ENCODE measurements at regions not wholly inside any gene's neighbourhood (a gene's known extent, or its start where the extent isn't known, plus 50 kb on each side); places are given as distances from the start of the nearest gene placed in this dataset.
"Not testable (repeated sequence)": the region's sequence is repeated elsewhere in the genome, so short reads cannot be mapped to it uniquely, and the experiment has no call there.

DNA sequence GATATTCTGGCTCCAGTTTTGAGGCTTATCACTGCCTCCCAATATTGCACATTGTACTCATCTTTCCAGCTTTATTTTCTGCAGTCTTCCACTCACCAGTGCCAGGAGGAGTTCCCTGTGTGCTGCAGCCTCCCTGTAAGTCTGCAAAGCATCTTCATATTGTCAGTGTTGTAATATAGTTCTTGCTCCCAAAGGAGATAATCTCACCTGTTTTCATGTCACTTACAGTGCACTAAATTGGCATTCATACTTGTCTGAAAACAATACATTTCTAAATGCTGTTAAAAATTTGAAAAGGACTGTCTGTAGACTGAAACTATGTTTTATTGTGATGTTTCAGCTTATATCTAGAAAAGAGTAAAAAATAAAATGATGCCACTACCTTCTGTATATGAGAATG is 146.8 kb upstream of the TMTC1 start:
- DNase-seq: no peak

DNA sequence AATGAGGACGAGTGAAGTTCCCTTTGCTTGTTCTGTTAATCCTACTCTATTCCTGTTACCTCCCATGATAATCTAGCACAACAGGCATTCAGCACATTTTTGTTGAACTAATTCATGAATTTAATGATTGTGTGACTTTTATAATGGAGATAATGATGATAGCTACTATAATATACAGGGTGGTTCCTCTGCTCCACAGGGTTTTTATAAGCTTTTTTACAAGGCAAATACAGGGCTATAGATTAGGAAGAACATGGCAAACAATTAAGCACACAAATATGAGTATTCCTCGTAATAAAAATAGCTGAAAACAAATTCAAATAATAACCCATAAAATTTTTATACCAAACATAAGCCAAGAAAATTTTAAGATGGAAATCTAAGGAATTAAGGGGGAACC is 145.6 kb upstream of the TMTC1 start:
- DNase-seq: no peak

DNA sequence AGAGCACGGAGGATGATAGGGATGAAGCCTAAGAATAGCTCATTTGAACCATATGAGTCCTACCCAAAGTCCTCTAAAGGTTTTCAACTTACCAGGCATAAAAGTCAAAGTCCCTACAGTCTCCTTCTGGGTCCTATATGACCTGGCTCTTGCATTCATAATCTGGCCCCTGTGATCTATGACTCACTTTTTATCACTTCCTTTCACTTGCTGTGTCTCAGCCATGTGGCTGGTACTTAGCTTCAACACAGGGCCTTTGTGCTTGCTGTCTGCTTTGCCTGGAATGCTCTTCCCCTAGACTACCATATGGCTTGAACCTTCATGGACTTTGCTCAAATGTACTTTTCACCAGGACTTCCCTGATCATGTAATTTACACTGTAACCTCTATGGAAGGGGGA is 137.6 kb upstream of the TMTC1 start:
- DNase-seq: no peak

DNA sequence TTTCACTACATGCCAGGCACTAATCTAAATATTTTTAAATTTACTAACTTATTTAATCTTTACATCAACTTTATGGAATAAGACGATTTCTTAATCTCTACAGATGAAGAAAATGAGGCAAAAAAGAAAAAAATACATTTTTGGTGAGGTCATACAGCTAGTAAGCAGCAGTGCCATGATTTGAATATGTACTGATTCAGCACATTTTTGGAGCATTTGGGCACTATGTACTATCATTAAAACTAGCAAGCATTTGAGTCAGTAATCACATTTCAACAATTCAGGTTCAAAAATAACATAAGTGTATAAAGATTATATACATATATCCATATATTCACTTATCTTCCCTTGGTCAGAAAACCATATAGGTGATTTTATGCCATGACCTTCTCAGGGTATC is 124.4 kb upstream of the TMTC1 start:
- no peak for DNase-seq

DNA sequence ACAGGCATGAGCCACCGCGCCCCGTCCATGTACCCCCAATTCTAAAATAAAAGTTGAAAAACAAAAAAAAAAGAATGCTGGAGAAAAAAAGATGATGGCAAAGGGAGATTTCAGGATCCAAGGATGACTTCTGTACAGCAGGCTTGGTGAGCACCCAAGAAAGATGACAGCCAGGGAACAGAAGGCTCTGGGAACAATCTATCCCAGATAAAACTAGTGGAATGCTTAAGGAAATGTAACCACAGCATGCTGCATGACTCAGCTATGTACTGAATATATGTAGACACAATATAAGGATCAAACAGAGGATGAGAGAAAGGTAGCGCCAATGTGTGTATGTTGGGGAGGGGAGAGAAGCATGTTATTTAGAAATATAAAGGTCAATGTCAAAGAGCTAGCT is 123.7 kb upstream of the TMTC1 start:
- DNase-seq: no peak

DNA sequence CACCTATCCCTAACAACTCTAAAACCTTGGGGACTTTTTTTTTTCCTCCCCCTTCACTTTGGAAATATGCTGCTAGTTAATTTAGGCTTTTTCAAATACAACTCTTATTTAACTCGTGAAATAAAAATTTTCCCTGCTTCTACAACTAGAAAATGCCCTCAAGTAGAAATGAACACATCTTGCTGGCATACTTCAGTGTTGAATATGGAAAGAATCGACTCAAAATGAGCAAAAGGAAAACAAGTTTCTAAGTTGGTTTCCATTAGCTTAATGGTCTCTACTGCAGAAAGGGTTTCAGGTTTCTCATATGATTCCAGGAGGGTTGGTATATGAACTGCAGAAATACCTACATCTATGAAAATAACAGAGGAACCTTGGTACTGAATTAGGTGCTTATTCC is 118.3 kb upstream of the TMTC1 start:
- no peak for DNase-seq

DNA sequence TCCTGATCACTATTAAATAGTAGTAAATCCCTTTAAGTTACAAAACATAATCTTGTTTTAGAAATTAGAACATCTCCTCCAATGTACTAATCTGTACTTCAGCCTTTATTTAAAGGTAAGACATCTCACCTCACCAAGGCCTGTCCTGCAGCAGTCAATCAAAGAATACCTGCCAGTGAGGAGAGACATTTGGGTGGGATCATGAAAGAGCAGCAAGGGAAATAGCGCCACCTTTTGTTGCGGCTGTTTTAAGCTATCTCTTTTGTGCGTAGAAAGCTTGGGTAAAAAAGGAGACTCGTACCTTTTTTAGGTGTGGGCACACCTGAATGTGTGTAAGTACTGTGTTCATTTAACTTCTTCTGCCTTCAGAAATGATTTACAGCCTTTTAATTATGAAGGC is 117.8 kb upstream of the TMTC1 start:
- no peak for DNase-seq

DNA sequence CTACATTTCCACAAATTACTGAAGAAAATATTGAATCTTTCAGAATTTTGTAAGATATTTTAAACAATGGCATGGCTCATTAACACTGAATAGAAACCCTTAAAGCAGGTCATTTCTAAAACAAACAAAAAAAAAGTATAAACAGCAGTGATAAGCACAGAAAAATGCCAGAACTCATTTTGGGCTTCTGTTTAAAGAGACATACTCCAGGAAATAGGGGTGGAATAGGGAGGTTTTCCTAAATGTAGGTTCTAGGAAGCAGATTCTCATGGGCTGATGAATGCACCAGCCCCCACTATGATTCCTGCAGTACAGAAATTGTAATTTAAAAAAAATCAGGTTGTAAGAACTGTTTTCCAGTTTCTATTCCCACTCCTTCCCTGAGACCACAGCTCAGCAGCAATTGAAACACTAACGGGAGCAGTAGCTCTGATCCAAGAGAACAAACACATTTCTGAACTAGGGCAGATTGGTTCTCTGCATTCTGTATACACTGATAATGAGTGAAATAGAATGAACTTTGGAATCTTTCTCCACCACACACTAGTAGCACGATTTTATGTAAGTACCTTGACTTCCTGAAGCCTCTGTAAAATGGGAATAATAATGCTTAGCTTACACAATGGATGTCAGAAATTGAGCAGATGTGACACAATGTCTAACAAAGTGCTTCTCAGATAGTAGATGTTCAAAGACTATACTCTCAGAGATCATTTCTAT is 115.6 kb upstream of the TMTC1 start:
- no peak for DNase-seq

DNA sequence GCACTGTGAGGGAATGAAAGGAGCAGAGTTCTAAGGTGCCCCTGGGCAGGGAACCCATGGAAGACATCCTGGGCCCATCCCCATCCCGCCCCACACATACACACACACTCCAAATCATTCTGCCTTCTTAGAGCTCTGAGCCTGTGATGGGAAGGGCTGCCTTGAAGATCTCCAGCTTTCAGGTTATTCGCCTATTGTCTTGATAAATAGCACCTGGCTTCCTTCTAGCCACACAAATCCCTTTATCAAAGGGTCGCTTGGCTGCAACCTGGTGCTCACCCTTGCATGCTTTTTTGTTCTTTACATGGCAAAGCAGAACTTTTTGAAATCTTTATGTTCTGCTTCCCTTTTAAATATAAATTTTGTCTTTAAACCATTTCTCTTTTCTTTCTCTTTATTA is 112.2 kb upstream of the TMTC1 start:
- DNase-seq: no peak

DNA sequence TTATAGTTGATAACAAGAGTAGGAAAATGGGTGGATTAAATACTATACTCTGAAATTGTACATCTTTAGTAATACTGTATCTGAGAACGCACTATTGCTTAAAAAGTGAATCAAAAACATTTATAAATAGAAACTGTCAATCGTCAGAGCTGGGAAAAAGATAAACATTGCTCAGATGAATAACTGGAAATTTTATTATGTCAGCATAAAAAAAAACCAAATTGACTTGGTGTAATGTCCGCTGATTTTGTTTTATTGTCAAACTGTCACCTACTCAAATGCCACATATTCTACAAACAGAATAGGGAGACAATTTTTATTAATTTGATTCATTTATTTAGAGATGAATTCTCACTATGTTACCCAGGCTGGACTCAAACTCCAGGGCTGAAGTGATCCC is 109.3 kb upstream of the TMTC1 start:
- DNase-seq: no peak

DNA sequence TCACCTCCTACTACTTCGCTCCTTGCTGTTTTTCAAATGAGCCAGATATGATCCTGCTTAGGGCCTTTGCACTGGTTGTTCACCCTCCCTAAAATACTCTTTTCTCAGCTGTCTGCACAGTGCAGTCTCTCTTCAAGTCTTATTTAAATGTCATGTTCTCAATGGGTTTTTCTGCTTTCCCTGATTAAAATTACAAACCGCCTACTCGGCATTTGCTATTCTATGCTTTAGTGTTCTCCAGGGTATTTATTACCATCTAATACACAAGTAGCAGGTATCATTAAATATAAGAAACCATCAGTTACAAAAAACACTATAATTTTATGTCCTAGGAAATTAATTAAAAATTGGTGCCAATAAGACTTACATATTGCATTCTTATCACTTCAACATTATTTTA is 108.0 kb upstream of the TMTC1 start:
- DNase-seq: no peak

DNA sequence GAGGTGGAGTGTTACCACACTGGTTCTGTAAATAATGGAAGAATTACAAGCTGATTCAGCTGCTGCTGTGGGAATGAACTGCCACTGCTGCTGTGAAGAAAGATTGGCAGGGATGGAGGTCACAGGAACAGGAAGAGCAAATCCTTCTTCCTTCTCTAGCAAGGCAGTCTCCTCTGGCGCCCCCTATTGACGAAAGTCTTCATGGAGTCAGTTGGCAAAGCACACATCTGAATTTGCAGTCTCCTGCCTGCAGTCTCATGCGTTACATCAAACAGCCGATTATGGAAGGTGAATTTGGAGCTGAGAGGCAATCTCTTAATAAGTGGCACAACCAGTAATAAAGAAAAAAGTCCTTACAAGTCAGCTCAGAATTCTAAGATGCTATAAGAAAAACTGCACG is 106.0 kb upstream of the TMTC1 start:
- DNase-seq: no peak

DNA sequence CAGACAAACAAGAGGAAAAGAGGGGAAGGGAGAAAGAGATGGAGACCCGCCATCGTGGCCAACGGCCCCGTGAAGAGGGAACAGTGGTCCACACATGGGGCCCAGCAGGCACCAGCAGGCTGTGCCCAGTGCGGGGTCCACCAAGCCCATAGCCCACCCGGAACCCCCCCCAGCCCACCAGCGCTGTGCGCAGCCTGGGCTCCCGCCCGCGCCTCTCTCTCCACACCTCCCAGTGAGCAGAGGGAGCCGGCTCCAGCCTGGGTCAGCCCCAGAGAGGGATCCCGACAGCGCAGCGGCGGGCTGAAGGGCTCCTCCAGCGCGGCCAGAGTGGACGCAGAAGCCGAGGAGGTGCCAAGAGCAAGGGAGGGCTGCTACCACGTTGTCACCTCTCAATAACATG is 105.0 kb upstream of the TMTC1 start:
- DNase-seq: no peak

DNA sequence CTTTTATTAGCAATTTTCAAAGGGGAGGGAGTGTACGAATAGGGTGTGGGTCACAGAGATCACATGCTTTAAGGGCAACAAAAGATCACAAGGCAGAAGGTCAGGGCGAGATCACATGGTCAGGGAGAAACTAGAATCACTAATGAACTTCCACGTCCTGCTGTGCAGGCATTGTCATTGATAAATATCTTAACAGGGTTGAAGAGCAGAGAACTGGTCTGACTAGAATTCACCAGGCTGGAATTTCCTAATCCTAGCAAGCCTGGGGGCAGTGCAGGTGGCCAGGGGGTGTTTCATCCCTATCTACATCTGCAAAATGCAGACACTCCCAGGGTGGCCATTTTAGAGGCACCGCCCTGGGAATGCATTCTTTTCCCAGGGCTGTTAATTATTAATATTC is 101.2 kb upstream of the TMTC1 start:
- DNase-seq: not testable (repeated sequence)

DNA sequence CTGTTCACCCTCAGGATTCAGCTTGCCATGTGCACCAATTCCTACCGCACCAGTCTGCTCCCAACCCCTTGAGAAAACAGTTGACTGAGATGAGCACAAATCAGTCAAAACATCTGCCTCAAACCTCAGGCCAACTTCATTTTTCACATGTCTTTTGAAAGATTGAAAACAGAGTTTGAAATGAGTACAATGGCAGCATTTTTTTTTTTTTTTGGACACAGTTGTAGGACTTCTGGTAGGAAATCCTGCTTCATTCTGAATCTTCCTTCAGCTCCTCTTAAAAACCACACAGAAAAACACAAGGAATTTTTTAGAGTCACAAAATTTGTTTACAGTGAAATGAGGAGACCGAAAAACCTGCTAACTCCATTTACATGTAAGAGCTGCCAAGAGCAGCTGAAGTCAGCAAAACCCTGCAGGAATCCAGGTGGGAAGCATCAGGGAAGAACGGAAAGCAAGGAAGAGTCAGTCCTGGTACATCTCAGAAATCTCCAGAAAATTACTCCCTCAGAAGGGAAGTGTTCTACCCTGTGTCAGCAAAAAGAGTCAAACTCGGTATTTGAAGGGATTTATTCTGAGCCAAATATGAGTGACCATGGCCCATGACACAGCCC is 100.3 kb upstream of the TMTC1 start:
- DNase-seq: no peak

DNA sequence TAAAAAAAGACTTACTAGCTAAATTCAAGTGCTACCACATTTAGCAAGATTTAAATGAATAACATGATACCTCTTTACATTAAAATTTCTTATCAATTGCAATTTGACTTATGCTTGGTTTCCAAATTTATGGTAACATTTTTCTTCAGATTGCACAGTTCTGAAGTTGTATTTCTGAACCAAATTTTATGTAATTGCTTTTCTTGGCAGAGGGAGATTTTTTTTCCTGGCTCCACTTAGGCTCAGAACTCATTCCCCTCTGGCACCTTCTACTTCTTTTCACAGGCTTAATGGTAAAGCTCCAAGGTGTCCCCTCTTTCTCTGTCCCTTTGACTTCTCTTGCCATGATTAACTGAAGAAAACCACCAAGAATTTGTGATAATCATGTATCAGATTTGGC is 99.8 kb upstream of the TMTC1 start:
- no peak for DNase-seq

DNA sequence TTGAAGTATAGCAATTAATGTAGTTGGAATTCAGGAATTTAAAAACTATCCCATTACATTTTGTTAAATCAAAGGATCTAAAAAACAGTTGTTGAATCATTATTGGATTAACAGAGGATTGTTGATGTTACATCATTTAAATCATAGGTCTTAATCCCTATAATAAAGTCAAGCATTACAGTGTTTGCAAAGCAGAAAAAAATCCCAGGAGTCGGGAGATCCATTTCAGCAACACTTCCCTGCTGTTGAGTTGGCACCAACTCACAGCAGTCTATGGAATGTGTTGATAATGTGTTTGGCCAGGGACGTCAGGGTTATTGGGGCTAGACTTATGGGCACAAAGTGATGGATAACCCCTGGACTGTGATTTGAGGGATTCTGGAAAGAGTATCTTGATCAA is 99.1 kb upstream of the TMTC1 start:
- no peak for DNase-seq

DNA sequence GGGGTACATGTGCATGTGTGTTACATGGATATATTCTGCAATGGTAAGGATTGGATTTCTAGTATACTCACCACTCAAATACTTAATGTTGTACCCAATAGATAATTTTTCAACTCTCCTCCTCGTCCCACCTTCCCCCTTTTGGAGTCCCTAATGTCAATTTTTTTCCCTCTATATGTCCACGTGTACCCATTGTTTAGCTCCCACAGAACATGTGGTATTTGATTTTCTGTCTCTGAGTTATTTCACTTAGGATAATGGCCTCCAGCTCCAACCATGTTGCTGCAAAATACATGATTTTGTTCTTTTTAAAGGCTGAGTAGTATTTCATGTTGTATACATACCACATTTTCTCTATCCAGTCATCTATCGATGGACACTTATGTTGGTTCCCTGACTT is 97.2 kb upstream of the TMTC1 start:
- DNase-seq: no peak

DNA sequence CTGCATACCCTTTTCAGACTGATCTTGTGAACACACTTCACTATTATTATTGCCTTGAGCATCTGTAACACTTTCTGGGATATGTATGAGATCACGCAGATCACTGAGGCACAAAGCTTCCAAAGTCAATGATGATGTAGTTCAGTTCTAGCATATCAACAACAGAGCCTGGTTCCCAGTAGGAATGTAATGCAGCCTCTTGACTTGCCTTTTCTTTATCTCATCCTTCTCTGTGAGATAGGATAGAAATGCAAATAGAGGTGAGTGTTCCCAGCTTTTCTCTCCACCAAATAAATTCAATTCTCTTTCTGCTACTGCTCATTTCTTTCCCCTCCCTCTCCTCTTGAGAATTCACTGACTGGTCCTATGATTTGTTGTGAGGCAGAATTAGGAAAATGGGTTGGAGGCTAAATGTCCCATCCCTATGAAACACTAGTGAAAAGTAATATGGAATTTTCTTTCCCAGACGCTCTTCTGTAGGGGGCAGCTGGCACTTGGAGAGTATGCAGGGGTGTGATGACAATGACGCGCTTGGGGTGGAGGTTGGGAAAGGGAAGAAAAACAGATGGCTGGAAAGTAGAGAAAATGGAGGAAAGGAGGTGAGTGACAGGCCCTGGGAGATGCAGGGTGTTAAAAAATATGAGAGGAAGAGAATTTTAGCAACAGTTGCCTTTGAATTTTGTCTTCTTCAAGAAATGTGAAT is 96.0 kb upstream of the TMTC1 start:
- DNase-seq: no peak

DNA sequence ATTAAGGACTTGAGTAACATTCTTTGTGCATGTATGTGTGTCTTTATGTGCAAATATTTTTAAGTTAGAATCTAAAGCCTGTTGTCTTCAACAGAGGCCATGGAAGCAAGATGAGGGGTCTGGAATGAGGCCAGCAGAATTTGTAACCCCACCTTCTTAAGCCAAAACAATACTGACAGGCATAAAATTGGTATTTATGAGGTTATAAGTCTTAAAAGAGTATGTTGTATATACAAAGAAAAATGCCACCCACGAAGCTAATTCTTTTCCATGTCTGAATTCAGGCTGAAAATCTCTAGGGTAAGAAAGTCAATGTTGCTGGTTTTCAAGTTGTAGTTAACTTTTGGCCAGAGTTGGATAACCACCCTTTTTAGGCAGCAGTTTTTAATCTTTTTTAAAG is 86.2 kb upstream of the TMTC1 start:
- no peak for DNase-seq

DNA sequence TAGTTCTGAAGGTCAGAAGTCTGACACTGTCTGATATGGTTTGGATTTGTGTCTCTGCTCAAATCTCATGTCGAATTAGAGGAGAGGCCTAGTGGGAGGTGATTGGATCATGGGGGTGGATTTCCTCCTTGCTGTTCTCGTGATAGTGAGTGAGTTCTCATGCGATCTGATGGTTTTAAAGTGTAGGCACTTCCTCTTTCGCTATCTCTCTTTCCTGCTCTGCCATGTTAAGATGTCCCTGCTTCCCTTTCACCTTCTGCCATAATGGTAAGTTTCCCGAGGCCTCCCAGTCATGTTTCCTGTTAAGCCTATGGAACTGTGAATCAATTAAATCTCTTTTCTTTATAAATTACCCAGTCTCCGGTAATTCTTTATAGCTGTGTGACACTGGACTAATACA is 84.1 kb upstream of the TMTC1 start:
- DNase-seq: no peak

DNA sequence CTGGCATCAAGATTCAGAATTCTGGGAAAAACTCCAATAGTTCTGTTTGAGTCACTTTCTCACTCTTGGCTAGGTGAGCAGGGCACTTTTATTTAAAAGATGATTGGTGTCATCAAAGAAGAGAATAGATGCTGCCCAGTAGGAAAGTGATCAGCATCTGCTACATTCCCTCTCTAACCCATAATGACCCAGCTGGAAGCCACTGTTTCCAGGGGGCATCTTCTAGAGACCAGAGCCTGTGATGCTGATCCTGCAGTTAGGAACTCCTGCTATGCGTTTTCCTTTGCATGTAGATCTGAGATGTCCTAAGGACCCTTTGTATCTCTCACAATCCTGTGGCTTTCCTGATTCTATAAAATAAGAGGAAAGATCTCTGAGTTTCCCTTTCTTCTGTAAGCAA is 79.9 kb upstream of the TMTC1 start:
- DNase-seq: no peak

DNA sequence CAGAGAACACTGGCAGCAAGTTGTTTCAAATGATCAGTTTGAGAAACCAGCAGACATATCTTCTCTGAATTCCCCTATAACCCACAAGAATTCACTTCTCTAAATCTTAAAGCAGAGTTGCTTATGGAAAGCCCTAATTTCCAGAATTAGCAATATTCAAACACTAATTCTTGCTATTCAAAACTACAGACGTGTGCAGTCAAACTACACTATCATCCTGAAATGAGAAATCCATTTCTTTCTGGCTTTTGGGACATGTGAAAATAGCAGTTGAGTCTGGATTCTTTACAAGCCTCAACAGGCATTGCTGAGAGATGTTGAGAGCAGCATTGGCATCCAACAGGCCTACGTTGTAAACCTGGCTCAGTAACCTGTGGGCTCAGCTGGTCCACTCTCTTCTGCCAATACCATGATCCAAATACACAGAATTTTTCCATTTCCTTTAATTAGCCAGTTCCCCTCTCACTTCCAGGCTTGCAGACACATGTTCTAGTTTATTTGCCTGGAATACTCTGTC is 74.6 kb upstream of the TMTC1 start:
- DNase-seq: no peak

DNA sequence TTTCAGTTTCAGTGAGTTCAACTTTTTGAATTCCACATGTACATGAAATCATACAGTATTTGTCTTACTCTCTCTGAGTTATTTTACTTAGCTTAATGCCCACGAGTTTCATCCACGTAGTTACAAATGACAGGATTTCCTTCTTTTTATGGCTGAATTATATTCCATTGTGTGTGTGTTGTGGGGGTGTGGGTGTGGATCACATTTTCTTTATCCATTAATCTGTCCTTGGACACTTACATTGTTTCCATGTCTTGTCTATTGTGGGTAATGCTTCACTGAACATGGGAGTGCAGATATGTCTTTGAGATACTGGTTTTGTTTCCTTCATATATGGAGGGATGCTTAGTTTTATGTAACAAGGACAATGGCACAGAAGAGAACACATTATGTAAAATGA is 63.5 kb upstream of the TMTC1 start:
- no peak for DNase-seq

Measured in NCI-H2107 (cell line).